OCI-LY7 (cell line): ENCODE measurements at regions not wholly inside any gene's neighbourhood (a gene's known extent, or its start where the extent isn't known, plus 50 kb on each side); places are given as distances from the start of the nearest gene placed in this dataset.

Experiments used
- BruUV-seq: library from RNA; stranded (reverse); fragments of 400-500 nt; replicated peaks from 2 replicates; lab custom pipeline; 2021; lab: Mats Ljungman, UMichigan
- CTCF ChIA-PET: fragments of 300-600 bp; sonication (Branson Sonifier 250); formaldehyde crosslinking; loops from one replicate; lab custom pipeline; 2022; ENCODE audit warnings: antibody characterized with exemption; ENCODE audit not compliant: unreplicated experiment; lab: Charles Lee
- POLR2A ChIA-PET: fragments of 300-600 bp; sonication (Branson Sonifier 250); formaldehyde crosslinking; loops from one replicate; lab custom pipeline; 2022; ENCODE audit warnings: antibody characterized with exemption; lab: Charles Lee
- DNase-seq: peaks from one replicate; pipeline ENCODE4 v3.0.0-alpha.2; 2015; ENCODE audit warnings: low spot score
- H2AFZ ChIP-seq: fragments of 200-600 bp; sonication (generic), shearing (Covaris generic); 2 replicates; pipeline ENCODE4 v1.6.1; 2014; ENCODE audit warnings: mild to moderate bottlenecking, antibody characterized with exemption, low read length, moderate library complexity
- H3K27ac ChIP-seq: fragments of 200-600 bp; sonication (generic); 2 replicates; pipeline ENCODE4 v1.5.1; 2014; ENCODE audit warnings: mixed run types, low read depth, mild to moderate bottlenecking, moderate library complexity, low read length, inconsistent platforms; ENCODE audit not compliant: poor library complexity, severe bottlenecking
- H3K36me3 ChIP-seq: fragments of 200-600 bp; sonication (generic); 2 replicates; pipeline ENCODE4 v1.6.1; 2014; ENCODE audit warnings: mild to moderate bottlenecking, antibody characterized with exemption, low read length, moderate library complexity, mixed read lengths; ENCODE audit not compliant: insufficient read depth
- H3K4me1 ChIP-seq: fragments of 200-600 bp; sonication (generic); 2 replicates; pipeline ENCODE4 v1.5.1; 2014; ENCODE audit warnings: mild to moderate bottlenecking, low read length; ENCODE audit not compliant: insufficient read depth, poor library complexity, severe bottlenecking
- H3K4me2 ChIP-seq: fragments of 200-600 bp; sonication (generic); 2 replicates; pipeline ENCODE4 v1.6.1; 2014; ENCODE audit warnings: mild to moderate bottlenecking, low read length
- H3K4me3 ChIP-seq: fragments of 200-600 bp; sonication (generic); 2 replicates; pipeline ENCODE4 v1.5.1; 2014; ENCODE audit warnings: mild to moderate bottlenecking, low read depth, low read length; ENCODE audit not compliant: poor library complexity, severe bottlenecking
- H3K79me2 ChIP-seq: fragments of 200-600 bp; sonication (generic); 2 replicates; pipeline ENCODE4 v1.6.1; 2016; ENCODE audit warnings: low read depth, mild to moderate bottlenecking, low read length, moderate library complexity, mixed read lengths; ENCODE audit not compliant: insufficient read depth
- H3K9me2 ChIP-seq: fragments of 200-600 bp; sonication (generic); 2 replicates; pipeline ENCODE4 v1.6.1; 2016; ENCODE audit warnings: mild to moderate bottlenecking, low read length, mixed read lengths; ENCODE audit not compliant: insufficient read depth
- H3K9me3 ChIP-seq: fragments of 200-600 bp; sonication (generic); 2 replicates; pipeline ENCODE4 v1.6.1; 2014; ENCODE audit warnings: mild to moderate bottlenecking, mixed run types, low read length, mixed read lengths
- H4K20me1 ChIP-seq: fragments of 200-600 bp; sonication (generic); 2 replicates; pipeline ENCODE4 v1.6.1; 2014; ENCODE audit warnings: mild to moderate bottlenecking, antibody characterized with exemption, low read length, moderate library complexity, mixed read lengths; ENCODE audit not compliant: insufficient read depth
- CTCF ChIP-seq: fragments of 200-600 bp; sonication (generic); conservative IDR thresholded peaks from 2 replicates; pipeline ENCODE4 v1.5.1; 2014; ENCODE audit warnings: mild to moderate bottlenecking, antibody characterized with exemption, low read length, moderate library complexity, mixed read lengths
- EZH2phosphoT487 ChIP-seq: fragments of 200-600 bp; sonication (generic); IDR thresholded peaks from 2 replicates; pipeline ENCODE4 v1.6.1; 2018; ENCODE audit warnings: low read depth, borderline replicate concordance, mild to moderate bottlenecking, mixed run types, antibody characterized with exemption, low read length, moderate library complexity, mixed read lengths
- intact Hi-C: fragments of 100-400 bp; cut with micrococcal nuclease; formaldehyde crosslinking; loops from one replicate; pipeline ENCODE4 v1.10.0; 2022; ENCODE audit not compliant: unreplicated experiment

- DNase-seq, result no peak
- Histone ChIP-seq H3K4me2 (no peak overlapping the region), H3K4me3 (no peak overlapping the region), H3K79me2 (no peaks in the 10 kb centered on the region), H3K36me3 (no peaks in the 10 kb centered on the region), H3K4me1 (no peaks in the 10 kb centered on the region), H3K9me3 (no peaks in the 10 kb centered on the region), H2AFZ (no peak overlapping the region), H3K9me2 (no peaks in the 10 kb centered on the region), H3K27ac (no peak overlapping the region), H4K20me1 (no peaks in the 10 kb centered on the region)
- intact Hi-C loops, result no loop called here
- no peak for TF ChIP-seq CTCF
- ChIA-PET POLR2A (no interaction called here), CTCF (no interaction called here)
- BruUV-seq, result no TSS peak
These were observed 154.1 kb downstream of the FOXA2 start for GRCh38 chr20:22430154-22430745.

- H3K9me2 ChIP-seq, result no peaks in the 10 kb centered on the region
- no peaks in the 10 kb centered on the region for H3K79me2 ChIP-seq
- H3K4me3 ChIP-seq, result no peak overlapping the region
- DNase-seq, result no peak
- H3K4me2 ChIP-seq, result no peak overlapping the region
- TF ChIP-seq EZH2phosphoT487 (no peak), CTCF (no peak)
- no peaks in the 10 kb centered on the region for H3K36me3 ChIP-seq
- no peak overlapping the region for H3K27ac ChIP-seq
- H3K9me3 ChIP-seq, result no peaks in the 10 kb centered on the region
- intact Hi-C loops, result no loop called here
- no peaks in the 10 kb centered on the region for H4K20me1 ChIP-seq
- no peaks in the 10 kb centered on the region for H3K4me1 ChIP-seq
- no peak overlapping the region for H2AFZ ChIP-seq
- BruUV-seq, result no TSS peak
- ChIA-PET CTCF (no interaction called here), POLR2A (no interaction called here)
These were observed 154.9 kb downstream of the FOXA2 start for GRCh38 chr20:22429175-22430153.

- Histone ChIP-seq H4K20me1 (no peaks in the 10 kb centered on the region), H3K4me1 (no peaks in the 10 kb centered on the region), H3K4me2 (no peak overlapping the region), H3K9me3 (no peaks in the 10 kb centered on the region), H3K9me2 (no peaks in the 10 kb centered on the region), H2AFZ (no peak overlapping the region), H3K36me3 (no peaks in the 10 kb centered on the region), H3K27ac (no peak overlapping the region), H3K79me2 (no peaks in the 10 kb centered on the region), H3K4me3 (no peak overlapping the region)
- TF ChIP-seq EZH2phosphoT487 (no peak), CTCF (no peak)
- ChIA-PET CTCF (no interaction called here), POLR2A (no interaction called here)
- intact Hi-C loops, result no loop called here
- no peak for DNase-seq
- BruUV-seq, result no TSS peak
These were observed 156.3 kb downstream of the FOXA2 start for GRCh38 chr20:22428051-22428450.
